ENCODE measurements at regions not wholly inside any gene's neighbourhood (a gene's known extent, or its start where the extent isn't known, plus 50 kb on each side); places are given as distances from the start of the nearest gene placed in this dataset.

GRCh38 chr4:42248972-42249371, 96.5 kb upstream of the BEND4 start:
- no peak for TF ChIP-seq SP1 (IDR thresholded peaks at IDR 0.05)
- TF ChIP-seq FOXK2 (IDR thresholded peaks at IDR 0.05) = no peak
- no peak for TF ChIP-seq FOXM1 (IDR thresholded peaks at IDR 0.05; ENCODE audit: borderline replicate concordance)
- no peak for TF ChIP-seq ELF4 (IDR thresholded peaks at IDR 0.05)
- no peak for TF ChIP-seq BHLHE40 (IDR thresholded peaks at IDR 0.05; ENCODE audit: borderline replicate concordance)
- no peak for TF ChIP-seq CTBP1 (IDR thresholded peaks at IDR 0.05; ENCODE audit: borderline replicate concordance)
- TF ChIP-seq SUZ12 (IDR thresholded peaks at IDR 0.05) = no peak
- no peak for TF ChIP-seq ZNF384 (IDR thresholded peaks at IDR 0.05)
- TF ChIP-seq NFRKB (IDR thresholded peaks at IDR 0.05) = no peak
- TF ChIP-seq LEF1 (IDR thresholded peaks at IDR 0.05; ENCODE audit: borderline replicate concordance) = no peak
- TF ChIP-seq TARDBP (IDR thresholded peaks at IDR 0.05) = no peak
- TF ChIP-seq, protein P1, sequence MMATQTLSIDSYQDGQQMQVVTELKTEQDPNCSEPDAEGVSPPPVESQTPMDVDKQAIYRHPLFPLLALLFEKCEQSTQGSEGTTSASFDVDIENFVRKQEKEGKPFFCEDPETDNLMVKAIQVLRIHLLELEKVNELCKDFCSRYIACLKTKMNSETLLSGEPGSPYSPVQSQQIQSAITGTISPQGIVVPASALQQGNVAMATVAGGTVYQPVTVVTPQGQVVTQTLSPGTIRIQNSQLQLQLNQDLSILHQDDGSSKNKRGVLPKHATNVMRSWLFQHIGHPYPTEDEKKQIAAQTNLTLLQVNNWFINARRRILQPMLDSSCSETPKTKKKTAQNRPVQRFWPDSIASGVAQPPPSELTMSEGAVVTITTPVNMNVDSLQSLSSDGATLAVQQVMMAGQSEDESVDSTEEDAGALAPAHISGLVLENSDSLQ (IDR thresholded peaks at IDR 0.05) = no peak
- TF ChIP-seq L3MBTL2 (conservative IDR thresholded peaks at IDR 0.05) = no peak
